Fibroblast of the conjunctiva (primary cell): ENCODE measurements at regions not wholly inside any gene's neighbourhood (a gene's known extent, or its start where the extent isn't known, plus 50 kb on each side); places are given as distances from the start of the nearest gene placed in this dataset.

Experiments
- DNase-seq: peaks from one replicate; pipeline ENCODE4 v3.0.0-alpha.2; 2010; ENCODE audit warnings: low read depth

GRCh38 chr4:89665662-89666061 lies 171.3 kb downstream of the SNCA start:
- DNase-seq: no peak

DNA sequence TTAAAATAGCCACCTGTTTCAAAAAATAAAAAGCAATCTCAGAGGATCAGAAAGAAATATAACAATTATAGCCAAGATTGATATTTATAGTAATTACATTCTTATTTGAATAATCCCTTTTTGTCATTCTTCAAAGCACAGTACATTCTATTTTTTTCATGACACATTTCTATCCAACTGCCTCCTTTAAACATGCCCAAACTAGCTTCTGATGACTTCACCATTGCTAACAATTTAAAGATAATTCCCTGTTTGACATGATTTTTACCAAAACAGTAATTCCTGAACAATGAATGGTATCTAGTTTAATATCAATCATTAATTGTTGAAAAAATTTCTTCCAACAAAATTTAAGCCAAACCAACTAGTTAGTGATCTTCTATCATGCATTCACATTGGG lies 172.4 kb downstream of the SNCA start:
- no peak for DNase-seq

- no peak for DNase-seq
These were observed 175.6 kb downstream of the SNCA start for GRCh38 chr4:89661173-89661899.

DNA sequence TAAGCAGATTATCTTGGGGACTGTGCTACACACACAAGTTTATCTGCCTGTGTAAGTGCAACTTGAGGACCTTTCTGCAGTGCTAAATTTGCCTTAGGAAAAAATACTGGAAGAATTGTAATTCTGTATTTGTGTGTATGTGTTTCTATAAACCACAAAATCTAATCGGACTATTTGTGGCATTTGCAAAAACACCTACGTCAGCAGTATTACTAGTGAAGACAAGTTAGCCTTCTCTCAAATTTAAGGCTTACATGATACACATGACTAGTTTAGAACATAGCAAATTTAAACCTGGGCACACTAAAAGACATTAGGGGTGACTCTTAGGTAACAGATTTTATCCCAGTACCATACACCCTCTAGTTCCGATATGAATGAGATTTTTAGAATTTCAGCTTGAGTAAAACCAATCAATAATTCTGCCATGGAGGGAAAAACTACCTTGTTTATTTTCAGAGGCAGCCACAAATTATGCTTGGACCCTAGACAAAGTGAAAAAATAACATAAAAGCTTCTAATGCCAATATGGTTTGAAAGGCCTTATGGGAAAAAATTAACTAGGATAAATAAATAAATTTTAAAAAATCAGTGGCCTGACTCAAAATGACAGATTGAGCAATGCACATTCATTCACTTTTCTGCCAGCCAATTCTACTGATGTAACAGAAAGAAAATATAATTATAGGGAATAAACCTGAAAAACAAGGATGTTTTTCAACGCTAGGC lies 176.4 kb downstream of the SNCA start:
- no peak for DNase-seq

- DNase-seq: no peak
These were observed 178.3 kb downstream of the SNCA start for GRCh38 chr4:89658701-89659024.

DNA sequence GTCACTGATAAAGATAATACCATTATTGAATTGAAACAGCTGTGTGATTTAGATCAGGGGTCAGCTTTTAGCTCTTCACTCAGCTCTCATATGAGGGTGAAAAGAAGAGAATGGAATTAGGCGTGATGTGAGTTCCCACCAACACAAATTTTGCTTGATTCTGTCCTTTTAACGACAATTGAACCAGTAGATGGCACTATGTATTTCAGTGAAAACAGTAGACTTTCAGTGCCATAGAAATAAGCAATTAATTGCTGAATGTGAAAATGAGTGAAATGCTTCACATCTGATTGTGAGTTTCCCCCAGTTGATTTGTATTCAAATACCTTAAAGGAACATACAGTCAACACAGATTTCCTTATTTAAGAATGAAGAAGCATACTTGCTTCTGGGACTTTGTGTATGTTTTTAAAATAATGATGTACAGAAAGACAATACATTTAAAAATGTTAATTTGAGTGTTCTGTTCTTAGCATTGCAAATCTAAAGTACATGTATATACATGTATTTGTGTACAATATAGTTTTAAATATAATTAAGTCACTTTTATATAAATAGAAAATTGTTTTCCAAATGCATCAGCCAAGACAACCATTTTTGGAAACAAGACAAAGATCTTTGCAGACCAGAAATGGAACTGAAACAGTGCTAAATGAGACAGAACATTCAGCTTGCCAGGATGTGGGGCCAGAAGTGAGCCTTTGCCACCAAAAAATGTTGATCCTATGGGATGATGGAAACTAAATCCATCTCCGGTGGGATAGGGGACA lies 178.8 kb downstream of the SNCA start:
- DNase-seq: peak; percentile 27

DNA sequence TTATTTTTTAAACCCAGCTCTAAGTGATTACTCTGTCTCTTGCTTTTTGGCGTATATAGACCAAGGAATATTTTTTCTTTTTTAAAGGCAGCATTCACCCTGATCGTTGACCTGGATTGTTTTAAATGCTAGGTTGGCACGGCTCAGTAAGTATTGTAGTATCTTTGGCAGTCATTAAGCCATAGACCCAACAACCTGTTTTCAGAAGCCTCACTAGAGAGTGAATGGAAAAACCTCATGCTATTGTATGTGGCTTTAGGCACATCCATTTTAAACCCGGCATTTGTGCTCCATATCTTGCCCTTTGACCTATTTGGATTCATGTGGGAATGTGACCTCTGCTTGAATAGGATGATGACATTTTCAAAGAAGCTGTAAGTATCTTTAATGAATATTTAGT lies 183.9 kb downstream of the SNCA start:
- no peak for DNase-seq

GRCh38 chr4:89645482-89645881 lies 191.5 kb downstream of the SNCA start:
- no peak for DNase-seq

DNA sequence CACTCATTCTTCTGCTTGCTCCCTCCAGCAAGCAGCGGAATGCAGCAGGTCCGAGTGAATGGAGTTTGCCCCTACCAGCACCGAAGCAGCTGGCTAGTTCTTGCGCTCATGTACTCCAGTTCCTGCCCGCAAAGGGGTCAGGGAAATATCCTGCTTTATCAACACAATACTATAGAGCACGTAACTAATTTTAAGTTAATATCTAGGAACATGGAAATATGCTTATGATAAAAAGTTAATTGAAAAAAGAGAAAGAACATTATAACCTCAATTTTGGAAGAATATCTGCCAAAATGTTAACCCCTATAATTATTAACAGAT lies 195.6 kb downstream of the SNCA start:
- DNase-seq: no peak

DNA sequence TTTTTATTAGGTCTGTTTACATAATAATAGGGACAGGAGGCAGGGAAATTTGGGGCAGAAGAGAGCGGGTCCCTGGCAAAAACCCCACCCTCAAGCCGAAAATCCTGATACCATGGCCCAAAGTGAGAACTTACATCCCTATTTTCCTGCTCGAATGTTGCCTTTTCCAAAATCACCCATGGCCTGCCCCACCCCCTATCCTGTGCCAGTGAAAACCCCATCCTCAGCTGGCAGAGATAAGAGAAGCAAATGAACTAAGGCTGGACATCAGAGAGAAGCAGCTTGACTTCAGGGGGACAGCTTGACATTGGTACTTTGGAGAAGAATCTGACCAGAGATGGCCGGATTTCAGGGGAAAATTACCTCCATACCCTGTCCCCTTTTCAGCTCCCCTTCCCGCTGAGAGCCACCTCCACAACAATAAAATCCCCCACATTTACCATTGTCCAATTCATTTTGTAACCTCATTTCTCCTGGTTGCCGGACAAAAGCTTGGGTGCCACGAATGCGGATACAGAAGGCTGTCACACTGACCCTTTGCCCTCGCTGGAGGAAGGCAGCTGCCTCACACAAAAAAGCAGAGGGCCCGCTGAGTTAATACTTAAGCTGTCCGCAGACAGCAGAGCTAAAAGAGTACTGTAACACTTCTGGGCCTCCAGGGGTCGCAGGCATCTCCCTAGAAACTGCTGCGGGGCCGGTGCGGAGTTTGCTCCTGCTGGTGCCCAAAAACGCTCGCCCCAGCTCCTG lies 196.2 kb downstream of the SNCA start:
- peak; percentile 31 for DNase-seq

GRCh38 chr4:89639395-89639794 lies 197.6 kb downstream of the SNCA start:
- DNase-seq: no peak

DNA sequence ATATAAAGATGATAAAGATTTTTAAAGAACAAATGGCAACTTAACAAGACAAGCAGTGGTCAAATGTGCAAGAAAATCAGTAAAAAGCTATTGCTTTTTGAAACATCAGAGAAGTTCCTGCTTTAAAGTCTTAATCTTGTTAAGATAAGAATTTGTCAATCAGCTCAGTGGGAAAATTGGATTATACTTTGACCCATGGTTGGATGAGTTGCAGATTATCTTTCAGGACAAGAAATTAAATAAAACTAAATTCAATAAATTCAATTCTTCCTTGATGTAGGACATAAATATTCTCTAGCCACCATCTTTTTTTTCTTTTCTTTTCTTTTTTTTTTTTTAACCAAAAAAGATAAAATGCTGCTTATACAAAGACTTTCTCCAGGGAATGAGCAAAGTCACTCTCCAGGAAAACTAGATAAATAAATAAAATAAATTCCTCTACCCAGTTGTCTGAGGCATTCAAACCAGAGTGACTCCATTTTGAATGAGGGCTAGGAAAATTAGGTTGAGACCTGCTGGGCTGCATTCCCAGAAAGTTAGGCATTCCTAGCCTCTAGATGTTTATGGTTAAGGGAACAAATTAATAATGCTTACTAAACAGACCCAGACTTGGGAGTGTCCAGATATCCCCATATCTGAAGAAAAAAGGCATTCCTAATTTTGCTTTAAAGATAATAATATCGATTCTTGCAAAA lies 211.2 kb downstream of the SNCA start:
- no peak for DNase-seq

- no peak for DNase-seq
These were observed 217.6 kb downstream of the SNCA start for GRCh38 chr4:89619206-89619962.

DNA sequence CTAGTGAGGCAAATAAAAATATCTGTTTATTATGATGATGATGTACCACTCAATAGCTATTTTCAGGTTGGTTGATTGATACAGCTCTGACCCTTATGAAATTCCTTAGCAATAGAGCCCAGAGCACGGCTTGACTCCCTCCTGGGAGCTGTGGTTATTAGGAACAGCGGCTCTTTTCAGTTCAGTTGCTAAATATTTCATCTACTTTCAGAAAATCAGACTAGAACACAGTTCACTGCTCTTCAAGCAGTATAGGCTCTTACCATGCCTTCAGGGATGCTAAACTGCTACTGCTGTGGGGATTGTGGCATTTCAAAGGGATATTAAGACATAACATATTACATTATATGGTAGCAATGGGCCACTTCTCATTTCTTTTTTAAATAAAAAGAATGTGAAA lies 218.8 kb downstream of the SNCA start:
- no peak for DNase-seq

GRCh38 chr4:89617317-89617716 lies 219.6 kb downstream of the SNCA start:
- no peak for DNase-seq

DNA sequence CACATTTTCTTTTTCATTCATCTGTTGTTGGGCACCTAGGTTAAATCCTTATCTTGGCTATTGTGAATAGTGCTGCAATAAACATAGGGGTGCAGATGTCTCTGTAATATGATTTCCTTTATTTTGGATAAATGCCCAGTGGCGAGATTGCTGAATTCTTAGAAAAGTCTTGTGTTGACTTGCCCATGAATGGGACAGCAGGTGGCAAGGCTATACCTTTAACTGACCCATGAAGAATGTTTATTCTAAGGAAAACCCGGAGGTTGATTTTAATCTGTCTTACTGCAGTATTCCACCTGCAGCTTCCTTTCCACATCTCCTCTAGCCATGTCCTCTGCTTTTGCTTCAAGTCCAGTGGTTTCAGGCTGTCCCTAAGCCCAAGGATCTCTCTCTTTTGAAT lies 220.6 kb downstream of the SNCA start:
- no peak for DNase-seq

GRCh38 chr4:89615051-89615450 lies 221.9 kb downstream of the SNCA start:
- DNase-seq: no peak

GRCh38 chr4:89614155-89614554 lies 222.8 kb downstream of the SNCA start:
- DNase-seq: no peak

- DNase-seq: no peak
These were observed 226.7 kb downstream of the SNCA start for GRCh38 chr4:89610236-89610635.

DNA sequence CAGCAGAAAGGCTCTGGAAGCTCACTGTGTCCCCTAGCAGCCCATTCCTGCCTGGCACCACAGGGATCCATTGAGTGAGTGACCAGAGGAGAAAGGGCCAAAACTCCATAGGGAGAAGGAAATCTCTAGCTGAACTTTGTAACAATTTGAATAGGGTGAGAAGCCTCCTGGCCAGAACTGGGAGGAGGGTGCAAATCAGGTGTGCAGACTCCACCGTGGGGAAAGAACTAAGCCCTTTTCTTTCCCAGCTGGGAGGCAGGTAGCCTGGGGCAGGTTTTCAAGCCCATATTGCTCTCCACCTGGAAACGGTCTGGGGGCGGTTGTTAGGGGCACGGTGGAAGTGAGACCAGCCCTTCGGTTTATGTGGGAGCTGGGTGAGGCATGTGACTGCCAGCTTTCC lies 227.2 kb downstream of the SNCA start:
- DNase-seq: no peak

- no peak for DNase-seq
These were observed 232.0 kb downstream of the SNCA start for GRCh38 chr4:89604951-89605350.
